Esophagus squamous epithelium (tissue), 5 donors: ENCODE measurements at regions not wholly inside any gene's neighbourhood (a gene's known extent, or its start where the extent isn't known, plus 50 kb on each side); places are given as distances from the start of the nearest gene placed in this dataset.

Source experiments
- DNase-seq: peaks from one replicate; lab custom pipeline; 2025; lab: John Stamatoyannopoulos, UW
- H3K27ac ChIP-seq, 4 donors: fragments of 200-600 bp; sonication (generic); one replicate each; pipeline ENCODE4 v1.5.1; 2016 to 2019; ENCODE audit warnings: mild to moderate bottlenecking in 1 of 4
- H3K27me3 ChIP-seq, 4 donors: fragments of 200-600 bp; sonication (generic); 1 replicate in 3 of 4; 2 replicates in 1 of 4; pipeline versions ENCODE4 v1.5.1 to v1.6.0; 2017 to 2021; ENCODE audit warnings: antibody characterized with exemption in 1 of 4
- H3K36me3 ChIP-seq, 3 donors: fragments of 200-600 bp; sonication (generic); one replicate each; pipeline ENCODE4 v1.5.1; 2016 to 2019
- H3K4me1 ChIP-seq, 3 donors: fragments of 200-600 bp; sonication (generic); one replicate each; pipeline ENCODE4 v1.5.1; 2017 to 2019
- H3K4me3 ChIP-seq, 4 donors: fragments of 200-600 bp; sonication (generic); 1 replicate in 3 of 4; 2 replicates in 1 of 4; pipeline ENCODE4 v1.5.1; 2016 to 2019; ENCODE audit warnings: mild to moderate bottlenecking in 2 of 4, moderate library complexity in 1 of 4
- H3K9me3 ChIP-seq, 3 donors: fragments of 200-600 bp; sonication (generic); one replicate each; pipeline ENCODE4 v1.5.1; 2016 to 2019
- CTCF ChIP-seq, 6 experiments: fragments of 450-650 bp in 4 of 6; fragments of 200-600 bp in 2 of 6; sonication (generic) in 2 of 6; IDR thresholded peaks; one replicate each; pipeline ENCODE4 v1.5.1; 2016 to 2019; ENCODE audit warnings: antibody characterized with exemption in 6 of 6, mild to moderate bottlenecking in 4 of 6, moderate library complexity in 4 of 6
- POLR2A ChIP-seq, 4 donors: fragments of 450-650 bp; IDR thresholded peaks; one replicate each; pipeline ENCODE4 v1.6.1; 2017; ENCODE audit warnings: antibody characterized with exemption in 4 of 4, mild to moderate bottlenecking in 4 of 4, moderate library complexity in 3 of 4
- whole genome bisulfite sequencing, 2 donors: methylation state at CpG; one replicate each; pipeline ENCODE4 v1.1.5; 2018; 5-methylcytosine and 5-hydroxymethylcytosine counted together
- intact Hi-C: fragments of 100-400 bp; cut with DNase I; formaldehyde crosslinking; loops from one replicate; pipeline ENCODE4 v1.15.0; 2022
- donor health status: DM: yes; HTN: yes; CAD: no.

GRCh38 chr10:4006051-4006450 is 221.0 kb upstream of the KLF6 start:
- TF ChIP-seq POLR2A (IDR thresholded peaks at IDR 0.05), result no peak
- no peak for TF ChIP-seq CTCF (IDR thresholded peaks at IDR 0.05)
- 76 to 77% methylated on average over 8 of the region's 8 CpGs for WGBS, 2 donors
- H3K4me1 ChIP-seq, result no peaks in the 10 kb centered on the region
- H3K27me3 ChIP-seq, result no peaks in the 10 kb centered on the region
- no peak overlapping the region for H3K4me3 ChIP-seq
- no peaks in the 10 kb centered on the region for H3K9me3 ChIP-seq
- intact Hi-C loops, result no loop called here
- no peak for DNase-seq
- H3K27ac ChIP-seq, result no peak overlapping the region
- H3K36me3 ChIP-seq, result no peaks in the 10 kb centered on the region

- no peak overlapping the region for H3K4me3 ChIP-seq
- no peaks in the 10 kb centered on the region for H3K36me3 ChIP-seq
- 93 to 95% methylated on average over 7 to 8 of the region's 8 CpGs for WGBS, 2 donors
- TF ChIP-seq POLR2A (IDR thresholded peaks at IDR 0.05) (no peak), CTCF (IDR thresholded peaks at IDR 0.05) (no peak)
- no peak overlapping the region for H3K27ac ChIP-seq
- DNase-seq, result no peak
- intact Hi-C loops, result no loop called here
- no peaks in the 10 kb centered on the region for H3K27me3 ChIP-seq
- H3K4me1 ChIP-seq, result no peaks in the 10 kb centered on the region
- H3K9me3 ChIP-seq, result no peaks in the 10 kb centered on the region
Measured at GRCh38 chr10:4004990-4005389, 220.0 kb upstream of the KLF6 start.

GRCh38 chr10:4004144-4004543 is 219.1 kb upstream of the KLF6 start:
- TF ChIP-seq CTCF (IDR thresholded peaks at IDR 0.05), result no peak
- TF ChIP-seq POLR2A (IDR thresholded peaks at IDR 0.05), result no peak
- no peaks in the 10 kb centered on the region for H3K9me3 ChIP-seq
- no peak overlapping the region for H3K27ac ChIP-seq
- no peak for DNase-seq
- intact Hi-C loops, result no loop called here
- no peaks in the 10 kb centered on the region for H3K4me1 ChIP-seq
- 77 to 88% methylated on average over 5 of the region's 5 CpGs for WGBS, 2 donors
- H3K27me3 ChIP-seq, result no peaks in the 10 kb centered on the region
- H3K36me3 ChIP-seq, result no peaks in the 10 kb centered on the region
- H3K4me3 ChIP-seq, result no peak overlapping the region

GRCh38 chr10:4003348-4003973 is 218.5 kb upstream of the KLF6 start:
- H3K4me1 ChIP-seq, result no peaks in the 10 kb centered on the region
- TF ChIP-seq CTCF (IDR thresholded peaks at IDR 0.05) (no peak), POLR2A (IDR thresholded peaks at IDR 0.05) (no peak)
- H3K9me3 ChIP-seq, result no peaks in the 10 kb centered on the region
- no peak for DNase-seq
- intact Hi-C loops, result no loop called here
- H3K27me3 ChIP-seq, result no peaks in the 10 kb centered on the region
- H3K27ac ChIP-seq, result no peak overlapping the region
- 78 to 84% methylated on average over 7 of the region's 7 CpGs for WGBS, 2 donors
- H3K4me3 ChIP-seq, result no peak overlapping the region
- H3K36me3 ChIP-seq, result no peaks in the 10 kb centered on the region

GRCh38 chr10:4001811-4002210 is 216.8 kb upstream of the KLF6 start:
- WGBS, 2 donors, result 71 to 83% methylated on average over 2 of the region's 2 CpGs
- intact Hi-C loops, result no loop called here
- TF ChIP-seq POLR2A (IDR thresholded peaks at IDR 0.05) (no peak), CTCF (IDR thresholded peaks at IDR 0.05) (no peak)

More at GRCh38 chr10:4001811-4002210, 216.8 kb upstream of the KLF6 start:
- no peaks in the 10 kb centered on the region for H3K27me3 ChIP-seq
- no peak for DNase-seq
- H3K36me3 ChIP-seq, result no peaks in the 10 kb centered on the region
- H3K4me3 ChIP-seq, result no peak overlapping the region
- no peaks in the 10 kb centered on the region for H3K4me1 ChIP-seq
- H3K9me3 ChIP-seq, result no peaks in the 10 kb centered on the region
- H3K27ac ChIP-seq, result no peak overlapping the region
